ENCODE measurements at regions not wholly inside any gene's neighbourhood (a gene's known extent, or its start where the extent isn't known, plus 50 kb on each side); places are given as distances from the start of the nearest gene placed in this dataset.

GRCh38 chrX:46184749-46185148 lies 360.5 kb downstream of the ZNF674 start:
- TF ChIP-seq, protein P1, sequence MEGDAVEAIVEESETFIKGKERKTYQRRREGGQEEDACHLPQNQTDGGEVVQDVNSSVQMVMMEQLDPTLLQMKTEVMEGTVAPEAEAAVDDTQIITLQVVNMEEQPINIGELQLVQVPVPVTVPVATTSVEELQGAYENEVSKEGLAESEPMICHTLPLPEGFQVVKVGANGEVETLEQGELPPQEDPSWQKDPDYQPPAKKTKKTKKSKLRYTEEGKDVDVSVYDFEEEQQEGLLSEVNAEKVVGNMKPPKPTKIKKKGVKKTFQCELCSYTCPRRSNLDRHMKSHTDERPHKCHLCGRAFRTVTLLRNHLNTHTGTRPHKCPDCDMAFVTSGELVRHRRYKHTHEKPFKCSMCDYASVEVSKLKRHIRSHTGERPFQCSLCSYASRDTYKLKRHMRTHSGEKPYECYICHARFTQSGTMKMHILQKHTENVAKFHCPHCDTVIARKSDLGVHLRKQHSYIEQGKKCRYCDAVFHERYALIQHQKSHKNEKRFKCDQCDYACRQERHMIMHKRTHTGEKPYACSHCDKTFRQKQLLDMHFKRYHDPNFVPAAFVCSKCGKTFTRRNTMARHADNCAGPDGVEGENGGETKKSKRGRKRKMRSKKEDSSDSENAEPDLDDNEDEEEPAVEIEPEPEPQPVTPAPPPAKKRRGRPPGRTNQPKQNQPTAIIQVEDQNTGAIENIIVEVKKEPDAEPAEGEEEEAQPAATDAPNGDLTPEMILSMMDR (IDR thresholded peaks at IDR 0.05), result no peak
- no peak for TF ChIP-seq POLR2A (IDR thresholded peaks at IDR 0.05)

Measured in thyroid gland (tissue), 4 donors.